Right lobe of liver (tissue), 6 donors: ENCODE measurements at regions not wholly inside any gene's neighbourhood (a gene's known extent, or its start where the extent isn't known, plus 50 kb on each side); places are given as distances from the start of the nearest gene placed in this dataset.
A peak's percentile ranks its signal among the peaks of the same experiment; 100 is the strongest.

Source experiments
- ATAC-seq, 4 donors: fragments of 200-7000 bp; cut with Tn5 transposase; one replicate each; pipeline ENCODE4 v1.9.1; 2020; ENCODE audit warnings: mild to moderate bottlenecking in 4 of 4, moderate library complexity in 4 of 4
- DNase-seq, 3 donors: peaks; one replicate each; pipeline ENCODE4 v3.0.0-alpha.2; 2020
- H3K27ac ChIP-seq, 3 donors: fragments of 200-600 bp; one replicate each; pipeline ENCODE4 v1.8.0; 2022
- H3K27me3 ChIP-seq, 2 donors: fragments of 200-600 bp; one replicate each; pipeline ENCODE4 v1.8.0; 2022
- H3K36me3 ChIP-seq, 4 donors: fragments of 200-600 bp; sonication (generic) in 1 of 4; one replicate each; pipeline versions ENCODE4 v1.5.1 to v1.8.0; 2017 to 2022; ENCODE audit warnings: control low read depth in 1 of 4
- H3K4me1 ChIP-seq, 4 donors: fragments of 200-600 bp; sonication (generic) in 1 of 4; one replicate each; pipeline versions ENCODE4 v1.5.1 to v1.8.0; 2017 to 2022; ENCODE audit warnings: control low read depth in 1 of 4
- H3K4me3 ChIP-seq, 3 donors: fragments of 200-600 bp; one replicate each; pipeline ENCODE4 v1.8.0; 2022
- H3K9me3 ChIP-seq, 4 donors: fragments of 200-600 bp; sonication (generic) in 1 of 4; one replicate each; pipeline versions ENCODE4 v1.5.1 to v1.8.0; 2017 to 2022; ENCODE audit warnings: control low read depth in 1 of 4
- POLR2A ChIP-seq: fragments of 450-650 bp; IDR thresholded peaks from one replicate; pipeline ENCODE4 v1.6.1; 2017; ENCODE audit warnings: antibody characterized with exemption, mild to moderate bottlenecking
- WGBS: methylation state at CpG from one replicate; pipeline ENCODE4 v1.1.6; 2018; ENCODE audit warnings: low coverage, low lambda C conversion rate; ENCODE audit not compliant: insufficient coverage; ENCODE audit errors: missing lambda C conversion rate; 5-methylcytosine and 5-hydroxymethylcytosine counted together
- intact Hi-C, 2 donors: fragments of 100-400 bp; cut with DNase I; formaldehyde crosslinking; loops; one replicate each; pipeline versions ENCODE4 v1.11.2 to v1.14.1; 2022
- TF ChIP-seq, protein P1 (sequence below), 4 donors: fragments of 200-600 bp in 3 of 4; fragments of 450-650 bp in 1 of 4; IDR thresholded peaks; one replicate each; pipeline versions ENCODE4 v1.5.1 to v1.8.0; 2016 to 2022; ENCODE audit warnings: antibody characterized with exemption in 4 of 4, mild to moderate bottlenecking in 2 of 4
- donor health status: DM: no; HTN: yes; CAD: no.
- donor health status: DM: no; HTN: no; CAD: no.
- donor health status: DM: no; HTN: no; CAD: no.
- donor health status: DM: no; HTN: yes; CAD: no.
- donor health status: DM: no; HTN: yes; CAD: no.

- 38% methylated on average over 4 of the region's 7 CpGs for WGBS
- ATAC-seq, result peak in 3 of 4 donors; percentile 39 to 70 (median 50)
- intact Hi-C loops, result no loop called here
Observed at GRCh38 chr16:58815181-58815888, 81.2 kb upstream of the GOT2 start.

GRCh38 chr16:58814348-58814801 lies 80.3 kb upstream of the GOT2 start:
- no peaks in the 10 kb centered on the region for H3K27me3 ChIP-seq
- H3K27ac ChIP-seq, result no peak overlapping the region
- H3K36me3 ChIP-seq, result no peaks in the 10 kb centered on the region
- 7% methylated on average over 12 of the region's 12 CpGs for WGBS
- no peaks in the 10 kb centered on the region for H3K4me1 ChIP-seq
- peak overlapping the region in 2 of 3 donors; percentile 25 to 27 for H3K4me3 ChIP-seq
- peak; percentile 43 to 64 (median 52) for DNase-seq
- intact Hi-C loops, result no loop called here
- TF ChIP-seq, protein P1, sequence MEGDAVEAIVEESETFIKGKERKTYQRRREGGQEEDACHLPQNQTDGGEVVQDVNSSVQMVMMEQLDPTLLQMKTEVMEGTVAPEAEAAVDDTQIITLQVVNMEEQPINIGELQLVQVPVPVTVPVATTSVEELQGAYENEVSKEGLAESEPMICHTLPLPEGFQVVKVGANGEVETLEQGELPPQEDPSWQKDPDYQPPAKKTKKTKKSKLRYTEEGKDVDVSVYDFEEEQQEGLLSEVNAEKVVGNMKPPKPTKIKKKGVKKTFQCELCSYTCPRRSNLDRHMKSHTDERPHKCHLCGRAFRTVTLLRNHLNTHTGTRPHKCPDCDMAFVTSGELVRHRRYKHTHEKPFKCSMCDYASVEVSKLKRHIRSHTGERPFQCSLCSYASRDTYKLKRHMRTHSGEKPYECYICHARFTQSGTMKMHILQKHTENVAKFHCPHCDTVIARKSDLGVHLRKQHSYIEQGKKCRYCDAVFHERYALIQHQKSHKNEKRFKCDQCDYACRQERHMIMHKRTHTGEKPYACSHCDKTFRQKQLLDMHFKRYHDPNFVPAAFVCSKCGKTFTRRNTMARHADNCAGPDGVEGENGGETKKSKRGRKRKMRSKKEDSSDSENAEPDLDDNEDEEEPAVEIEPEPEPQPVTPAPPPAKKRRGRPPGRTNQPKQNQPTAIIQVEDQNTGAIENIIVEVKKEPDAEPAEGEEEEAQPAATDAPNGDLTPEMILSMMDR (IDR thresholded peaks at IDR 0.05), result peak; percentile 67 to 93 (median 88)
- TF ChIP-seq POLR2A, result no peak
- peak; percentile 91 to 97 (median 94) for ATAC-seq
- no peaks in the 10 kb centered on the region for H3K9me3 ChIP-seq

More at GRCh38 chr16:58815181-58815888, 81.2 kb upstream of the GOT2 start:
- Histone ChIP-seq H3K4me1 (no peaks in the 10 kb centered on the region), H3K9me3 (no peaks in the 10 kb centered on the region), H3K27ac (no peak overlapping the region), H3K27me3 (no peaks in the 10 kb centered on the region), H3K4me3 (no peak overlapping the region), H3K36me3 (no peaks in the 10 kb centered on the region)
- TF ChIP-seq POLR2A, result no peak
- TF ChIP-seq, protein P1 (IDR thresholded peaks at IDR 0.05), result no peak
- no peak for DNase-seq

DNA sequence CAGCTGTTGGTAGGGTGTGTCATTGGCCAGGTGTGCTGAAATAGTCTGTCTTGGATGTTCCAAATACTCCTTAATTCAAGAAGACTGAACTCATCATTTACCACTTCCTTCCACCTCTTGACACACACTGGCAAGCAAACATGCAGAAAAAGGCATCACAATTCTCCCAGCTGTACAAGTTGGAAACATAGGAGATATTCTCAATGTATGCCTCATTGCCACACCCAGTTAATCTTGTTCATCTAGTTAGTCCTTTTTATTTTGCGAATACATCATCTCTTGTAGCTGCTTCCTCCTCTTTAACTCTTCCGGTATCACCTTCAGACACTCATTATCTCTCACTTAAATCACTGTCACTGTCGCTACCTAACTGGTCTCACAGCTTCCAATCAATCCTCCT lies 75.1 kb upstream of the GOT2 start:
- ATAC-seq (no peak), DNase-seq (no peak)
- Histone ChIP-seq H3K4me3 (no peak overlapping the region), H3K4me1 (no peaks in the 10 kb centered on the region), H3K27me3 (no peaks in the 10 kb centered on the region), H3K36me3 (no peaks in the 10 kb centered on the region), H3K9me3 (no peaks in the 10 kb centered on the region), H3K27ac (no peak overlapping the region)
- WGBS, result 84% methylated on average over 3 of the region's 3 CpGs
- intact Hi-C loops, result no loop called here
- TF ChIP-seq POLR2A, result no peak
- TF ChIP-seq, protein P1 (IDR thresholded peaks at IDR 0.05), result no peak

DNA sequence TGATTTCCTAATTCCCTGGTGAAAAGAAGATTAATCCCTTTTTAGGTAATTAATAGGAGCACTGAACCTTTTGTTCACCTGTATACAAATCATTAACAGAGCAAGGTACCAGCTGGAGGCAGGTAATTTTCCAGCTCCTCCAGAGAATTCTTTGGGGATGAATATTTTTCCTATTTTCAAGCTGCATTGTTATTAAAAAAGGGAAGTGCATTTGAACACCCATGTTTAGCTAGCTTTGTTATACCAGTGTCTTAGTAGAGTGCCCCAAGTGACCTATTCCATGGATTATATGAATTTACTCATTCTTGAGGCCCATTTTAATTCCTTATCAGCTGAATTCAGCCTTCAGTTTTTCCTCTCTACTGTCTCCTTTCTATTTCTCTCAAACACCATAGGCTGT lies 73.2 kb upstream of the GOT2 start:
- Histone ChIP-seq H3K9me3 (no peaks in the 10 kb centered on the region), H3K27me3 (no peaks in the 10 kb centered on the region), H3K4me3 (no peak overlapping the region), H3K27ac (no peak overlapping the region), H3K4me1 (no peaks in the 10 kb centered on the region), H3K36me3 (no peaks in the 10 kb centered on the region)
- TF ChIP-seq, protein P1 (IDR thresholded peaks at IDR 0.05), result no peak
- no peak for TF ChIP-seq POLR2A
- intact Hi-C loops, result no loop called here
- ATAC-seq (no peak), DNase-seq (no peak)
